Thyroid gland (tissue), 4 donors: ENCODE measurements at regions not wholly inside any gene's neighbourhood (a gene's known extent, or its start where the extent isn't known, plus 50 kb on each side); places are given as distances from the start of the nearest gene placed in this dataset.

Experiments
- DNase-seq, 2 donors: peaks; one replicate each; pipeline ENCODE4 v3.0.0-alpha.2; 2019
- H3K27ac ChIP-seq, 3 donors: fragments of 200-600 bp; sonication (generic); 1 replicate in 2 of 3; 2 replicates in 1 of 3; pipeline ENCODE4 v1.5.1; 2016 to 2019; ENCODE audit warnings: mild to moderate bottlenecking in 1 of 3, moderate library complexity in 1 of 3
- H3K27me3 ChIP-seq: fragments of 200-600 bp; sonication (generic); one replicate; pipeline ENCODE4 v1.5.1; 2019
- H3K36me3 ChIP-seq, 2 donors: fragments of 200-600 bp; sonication (generic); one replicate each; pipeline ENCODE4 v1.5.1; 2016 to 2019
- H3K4me1 ChIP-seq, 2 donors: fragments of 200-600 bp; sonication (generic); one replicate each; pipeline ENCODE4 v1.5.1; 2017 to 2019
- H3K4me3 ChIP-seq, 3 donors: fragments of 200-600 bp; sonication (generic); replicated peaks in 1 of 3; 1 replicate in 2 of 3; 2 replicates in 1 of 3; pipeline ENCODE4 v1.5.1; 2016; ENCODE audit warnings: mild to moderate bottlenecking in 1 of 3
- H3K9me3 ChIP-seq: fragments of 200-600 bp; sonication (generic); one replicate; pipeline ENCODE4 v1.5.1; 2017
- CTCF ChIP-seq, 6 experiments: fragments of 200-600 bp in 3 of 6; fragments of 450-650 bp in 3 of 6; sonication (generic) in 3 of 6; IDR thresholded peaks; one replicate each; pipeline ENCODE4 v1.5.1; 2016 to 2019; ENCODE audit warnings: antibody characterized with exemption in 6 of 6, mild to moderate bottlenecking in 2 of 6, inconsistent platforms in 1 of 6, moderate library complexity in 1 of 6
- POLR2A ChIP-seq, 2 donors: fragments of 450-650 bp; IDR thresholded peaks; one replicate each; pipeline ENCODE4 v1.6.1; 2017; ENCODE audit warnings: antibody characterized with exemption in 2 of 2, mild to moderate bottlenecking in 2 of 2, moderate library complexity in 1 of 2
- WGBS, 2 donors: methylation state at CpG; one replicate each; pipeline ENCODE4 v1.1.5; 2017; 5-methylcytosine and 5-hydroxymethylcytosine counted together
- intact Hi-C: fragments of 100-400 bp; cut with DNase I; formaldehyde crosslinking; loops from one replicate; pipeline ENCODE4 v1.15.1; 2023

GRCh38 chr20:48238326-48238725, 453.0 kb upstream of the SULF2 start:
- 79 to 82% methylated on average over 4 of the region's 4 CpGs for WGBS, 2 donors
- Histone ChIP-seq H3K36me3 (no peaks in the 10 kb centered on the region), H3K9me3 (no peaks in the 10 kb centered on the region), H3K4me3 (no peak overlapping the region), H3K27me3 (no peaks in the 10 kb centered on the region), H3K4me1 (peaks cover 0 to 6% of the 10 kb centered on the region in 2 donors), H3K27ac (no peak overlapping the region)
- no peak for DNase-seq
- intact Hi-C loops: no loop called here
- TF ChIP-seq POLR2A (IDR thresholded peaks at IDR 0.05): no peak

- no peak overlapping the region for H3K27ac ChIP-seq
Measured at GRCh38 chr20:48236000-48236970, 451.0 kb upstream of the SULF2 start.

GRCh38 chr20:48234951-48235350, 449.7 kb upstream of the SULF2 start:
- DNase-seq: no peak
- H3K4me1 ChIP-seq: no peaks in the 10 kb centered on the region
- no peaks in the 10 kb centered on the region for H3K9me3 ChIP-seq
- TF ChIP-seq POLR2A (IDR thresholded peaks at IDR 0.05): no peak
- no peak for TF ChIP-seq CTCF (IDR thresholded peaks at IDR 0.05)
- no peaks in the 10 kb centered on the region for H3K27me3 ChIP-seq
- whole genome bisulfite sequencing, 2 donors: 76 to 89% methylated on average over 6 of the region's 6 CpGs
- H3K27ac ChIP-seq: no peak overlapping the region
- H3K4me3 ChIP-seq: no peak overlapping the region
- no peaks in the 10 kb centered on the region for H3K36me3 ChIP-seq
- intact Hi-C loops: no loop called here

More at GRCh38 chr20:48236000-48236970, 451.0 kb upstream of the SULF2 start:
- no peaks in the 10 kb centered on the region for H3K9me3 ChIP-seq
- no peaks in the 10 kb centered on the region for H3K36me3 ChIP-seq
- H3K27me3 ChIP-seq: no peaks in the 10 kb centered on the region
- intact Hi-C loops: no loop called here
- DNase-seq: no peak
- no peak overlapping the region for H3K4me3 ChIP-seq
- H3K4me1 ChIP-seq: no peaks in the 10 kb centered on the region
- WGBS, 2 donors: 60 to 66% methylated on average over 10 of the region's 10 CpGs
- TF ChIP-seq POLR2A (IDR thresholded peaks at IDR 0.05) (no peak), CTCF (IDR thresholded peaks at IDR 0.05) (no peak)

GRCh38 chr20:48231253-48231930, 446.1 kb upstream of the SULF2 start:
- intact Hi-C loops: no loop called here
- no peaks in the 10 kb centered on the region for H3K36me3 ChIP-seq

GRCh38 chr20:48230216-48230615, 444.9 kb upstream of the SULF2 start:
- no peak for TF ChIP-seq CTCF (IDR thresholded peaks at IDR 0.05)
- no peak for TF ChIP-seq POLR2A (IDR thresholded peaks at IDR 0.05)
- no peak overlapping the region for H3K27ac ChIP-seq
- H3K4me3 ChIP-seq: no peak overlapping the region

More at GRCh38 chr20:48231253-48231930, 446.1 kb upstream of the SULF2 start:
- Histone ChIP-seq H3K27ac (no peak overlapping the region), H3K4me1 (no peaks in the 10 kb centered on the region), H3K4me3 (no peak overlapping the region), H3K9me3 (no peaks in the 10 kb centered on the region), H3K27me3 (no peaks in the 10 kb centered on the region)
- 89 to 96% methylated on average over 4 of the region's 4 CpGs for WGBS, 2 donors
- TF ChIP-seq CTCF (IDR thresholded peaks at IDR 0.05) (no peak), POLR2A (IDR thresholded peaks at IDR 0.05) (no peak)
- DNase-seq: no peak

More at GRCh38 chr20:48230216-48230615, 444.9 kb upstream of the SULF2 start:
- Histone ChIP-seq H3K4me1 (no peaks in the 10 kb centered on the region), H3K9me3 (no peaks in the 10 kb centered on the region), H3K27me3 (no peaks in the 10 kb centered on the region), H3K36me3 (no peaks in the 10 kb centered on the region)
- DNase-seq: no peak
- intact Hi-C loops: no loop called here
- 61 to 68% methylated on average over 5 of the region's 5 CpGs for WGBS, 2 donors
